GM23338 (cell line): ENCODE measurements at regions not wholly inside any gene's neighbourhood (a gene's known extent, or its start where the extent isn't known, plus 50 kb on each side); places are given as distances from the start of the nearest gene placed in this dataset.

Experiments used
- ATAC-seq: fragments of 200-7000 bp; cut with Tn5 transposase; 3 replicates; pipeline ENCODE4 v1.9.1; 2020
- DNase-seq: peaks from one replicate; pipeline ENCODE4 v3.0.0-alpha.2; 2015; ENCODE audit warnings: low spot score
- H2AFZ ChIP-seq: fragments of 200-600 bp; sonication (generic); 2 replicates; pipeline ENCODE4 v1.8.0; 2016; ENCODE audit warnings: antibody characterized with exemption, mild to moderate bottlenecking, moderate library complexity
- H3F3A ChIP-seq: fragments of 200-600 bp; sonication (generic); replicated peaks from 2 replicates; pipeline ENCODE4 v1.8.0; 2017; ENCODE audit warnings: antibody characterized with exemption, mixed run types, low read depth
- H3K27ac ChIP-seq: fragments of 200-600 bp; sonication (generic); 2 replicates; pipeline ENCODE4 v1.6.1; 2016; ENCODE audit warnings: low read depth
- H3K27me3 ChIP-seq: fragments of 200-600 bp; sonication (generic); 2 replicates; pipeline ENCODE4 v1.8.0; 2016; ENCODE audit warnings: mild to moderate bottlenecking, mixed run types, moderate library complexity; ENCODE audit not compliant: insufficient read depth
- H3K36me3 ChIP-seq: fragments of 200-600 bp; sonication (generic); 2 replicates; pipeline ENCODE4 v1.8.0; 2016; ENCODE audit warnings: mild to moderate bottlenecking; ENCODE audit not compliant: insufficient read depth
- H3K4me1 ChIP-seq: fragments of 200-600 bp; sonication (generic); 2 replicates; pipeline ENCODE4 v1.8.0; 2016; ENCODE audit warnings: mild to moderate bottlenecking, moderate library complexity; ENCODE audit not compliant: insufficient read depth
- H3K4me2 ChIP-seq: fragments of 200-600 bp; sonication (generic); 2 replicates; pipeline ENCODE4 v1.7.1; 2017; ENCODE audit warnings: mixed run types
- H3K4me3 ChIP-seq: fragments of 200-600 bp; sonication (generic); 2 replicates; pipeline ENCODE4 v1.6.1; 2016; ENCODE audit warnings: mixed run types
- H3K79me2 ChIP-seq: fragments of 200-600 bp; sonication (generic); replicated peaks from 2 replicates; pipeline ENCODE4 v1.8.0; 2017; ENCODE audit warnings: mild to moderate bottlenecking; ENCODE audit not compliant: insufficient read depth
- H3K9me2 ChIP-seq: fragments of 200-600 bp; sonication (generic); 2 replicates; pipeline ENCODE4 v1.8.0; 2017; ENCODE audit not compliant: insufficient read depth
- H4K20me1 ChIP-seq: fragments of 200-600 bp; sonication (generic); replicated peaks from 2 replicates; pipeline ENCODE4 v1.8.0; 2017; ENCODE audit warnings: mild to moderate bottlenecking; ENCODE audit not compliant: insufficient read depth
- H3K27ac Mint-ChIP-seq: 2 replicates; pipeline ENCODE4 v1.8.0; 2020; ENCODE audit warnings: inconsistent platforms, mild to moderate bottlenecking, moderate library complexity, mixed read lengths
- H3K27me3 Mint-ChIP-seq: 3 replicates; pipeline ENCODE4 v1.8.0; 2022; ENCODE audit warnings: low read depth, mild to moderate bottlenecking, moderate library complexity, mixed read lengths, inconsistent platforms; ENCODE audit not compliant: insufficient read depth, poor library complexity
- H3K36me3 Mint-ChIP-seq: 3 replicates; pipeline ENCODE4 v1.8.0; 2021; ENCODE audit warnings: low read depth, mild to moderate bottlenecking, inconsistent platforms, moderate library complexity, mixed read lengths
- H3K4me1 Mint-ChIP-seq: 3 replicates; pipeline ENCODE4 v1.8.0; 2020; ENCODE audit warnings: mild to moderate bottlenecking, inconsistent platforms, mixed read lengths
- H3K4me3 Mint-ChIP-seq: 3 replicates; pipeline ENCODE4 v1.8.0; 2021; ENCODE audit warnings: moderate library complexity, mild to moderate bottlenecking, inconsistent platforms, mixed read lengths
- H3K9me3 Mint-ChIP-seq: 3 replicates; pipeline ENCODE4 v1.8.0; 2020; ENCODE audit warnings: moderate library complexity, mild to moderate bottlenecking, inconsistent platforms, mixed read lengths
- CREB1 ChIP-seq: fragments of 250-450 bp; sonication (Bioruptor Pico); IDR thresholded peaks from 2 replicates; pipeline ENCODE4 v1.5.0; 2020; ENCODE audit warnings: low read depth, mild to moderate bottlenecking, moderate library complexity
- CTCF ChIP-seq, 2 experiments: fragments of 200-600 bp in 1 of 2; sonication (generic) in 1 of 2; conservative IDR thresholded peaks; 2 replicates each; pipeline versions ENCODE4 v1.5.1 to v1.6.1; 2016 to 2017; ENCODE audit warnings: antibody characterized with exemption in 2 of 2, low read depth in 2 of 2, mild to moderate bottlenecking in 2 of 2, moderate library complexity in 1 of 2
- EZH2 ChIP-seq: fragments of 200-600 bp; sonication (generic); IDR thresholded peaks from one replicate; pipeline ENCODE4 v1.8.0; 2017; ENCODE audit warnings: antibody characterized with exemption, mild to moderate bottlenecking, low read depth; ENCODE audit not compliant: unreplicated experiment
- EZH2phosphoT487 ChIP-seq: fragments of 200-600 bp; sonication (generic); IDR thresholded peaks from one replicate; pipeline ENCODE4 v1.8.1; 2018; ENCODE audit warnings: antibody characterized with exemption; ENCODE audit not compliant: unreplicated experiment
- JUNB ChIP-seq: IDR thresholded peaks from one replicate; pipeline ENCODE4 v1.6.1; 2016; ENCODE audit warnings: antibody characterized with exemption; ENCODE audit not compliant: unreplicated experiment
- NANOG ChIP-seq: IDR thresholded peaks from 2 replicates; pipeline ENCODE4 v1.6.1; 2016; ENCODE audit warnings: antibody characterized with exemption, borderline replicate concordance
- POLR2AphosphoS5 ChIP-seq: IDR thresholded peaks from 2 replicates; pipeline ENCODE4 v1.6.1; 2016; ENCODE audit warnings: antibody characterized with exemption, low read depth
- STAT1 ChIP-seq: IDR thresholded peaks from one replicate; pipeline ENCODE4 v1.6.1; 2016; ENCODE audit warnings: antibody characterized with exemption; ENCODE audit not compliant: unreplicated experiment
- ZNF114 ChIP-seq: fragments of 250-450 bp; sonication (Bioruptor Pico); IDR thresholded peaks from 2 replicates; pipeline ENCODE4 v1.5.0; 2020; ENCODE audit warnings: mild to moderate bottlenecking, moderate library complexity
- ZNF331 ChIP-seq: fragments of 250-450 bp; sonication (Bioruptor Pico); IDR thresholded peaks from 2 replicates; pipeline ENCODE4 v1.5.0; 2020; ENCODE audit warnings: low read depth, mild to moderate bottlenecking, moderate library complexity
- ZNF462 ChIP-seq: fragments of 250-450 bp; sonication (Bioruptor Pico); IDR thresholded peaks from 2 replicates; pipeline ENCODE4 v1.5.0; 2020; ENCODE audit warnings: mild to moderate bottlenecking, moderate library complexity
- TF ChIP-seq, protein P1 (sequence below): IDR thresholded peaks from one replicate; pipeline ENCODE4 v1.6.1; 2018; ENCODE audit warnings: antibody characterized with exemption; ENCODE audit not compliant: unreplicated experiment
- TF ChIP-seq, protein P2 (sequence below): IDR thresholded peaks from 2 replicates; pipeline ENCODE4 v1.6.1; 2016; ENCODE audit warnings: antibody characterized with exemption

- TF ChIP-seq EZH2: no peak
- TF ChIP-seq, protein P1, sequence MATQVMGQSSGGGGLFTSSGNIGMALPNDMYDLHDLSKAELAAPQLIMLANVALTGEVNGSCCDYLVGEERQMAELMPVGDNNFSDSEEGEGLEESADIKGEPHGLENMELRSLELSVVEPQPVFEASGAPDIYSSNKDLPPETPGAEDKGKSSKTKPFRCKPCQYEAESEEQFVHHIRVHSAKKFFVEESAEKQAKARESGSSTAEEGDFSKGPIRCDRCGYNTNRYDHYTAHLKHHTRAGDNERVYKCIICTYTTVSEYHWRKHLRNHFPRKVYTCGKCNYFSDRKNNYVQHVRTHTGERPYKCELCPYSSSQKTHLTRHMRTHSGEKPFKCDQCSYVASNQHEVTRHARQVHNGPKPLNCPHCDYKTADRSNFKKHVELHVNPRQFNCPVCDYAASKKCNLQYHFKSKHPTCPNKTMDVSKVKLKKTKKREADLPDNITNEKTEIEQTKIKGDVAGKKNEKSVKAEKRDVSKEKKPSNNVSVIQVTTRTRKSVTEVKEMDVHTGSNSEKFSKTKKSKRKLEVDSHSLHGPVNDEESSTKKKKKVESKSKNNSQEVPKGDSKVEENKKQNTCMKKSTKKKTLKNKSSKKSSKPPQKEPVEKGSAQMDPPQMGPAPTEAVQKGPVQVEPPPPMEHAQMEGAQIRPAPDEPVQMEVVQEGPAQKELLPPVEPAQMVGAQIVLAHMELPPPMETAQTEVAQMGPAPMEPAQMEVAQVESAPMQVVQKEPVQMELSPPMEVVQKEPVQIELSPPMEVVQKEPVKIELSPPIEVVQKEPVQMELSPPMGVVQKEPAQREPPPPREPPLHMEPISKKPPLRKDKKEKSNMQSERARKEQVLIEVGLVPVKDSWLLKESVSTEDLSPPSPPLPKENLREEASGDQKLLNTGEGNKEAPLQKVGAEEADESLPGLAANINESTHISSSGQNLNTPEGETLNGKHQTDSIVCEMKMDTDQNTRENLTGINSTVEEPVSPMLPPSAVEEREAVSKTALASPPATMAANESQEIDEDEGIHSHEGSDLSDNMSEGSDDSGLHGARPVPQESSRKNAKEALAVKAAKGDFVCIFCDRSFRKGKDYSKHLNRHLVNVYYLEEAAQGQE: no peak
- TF ChIP-seq, protein P2, sequence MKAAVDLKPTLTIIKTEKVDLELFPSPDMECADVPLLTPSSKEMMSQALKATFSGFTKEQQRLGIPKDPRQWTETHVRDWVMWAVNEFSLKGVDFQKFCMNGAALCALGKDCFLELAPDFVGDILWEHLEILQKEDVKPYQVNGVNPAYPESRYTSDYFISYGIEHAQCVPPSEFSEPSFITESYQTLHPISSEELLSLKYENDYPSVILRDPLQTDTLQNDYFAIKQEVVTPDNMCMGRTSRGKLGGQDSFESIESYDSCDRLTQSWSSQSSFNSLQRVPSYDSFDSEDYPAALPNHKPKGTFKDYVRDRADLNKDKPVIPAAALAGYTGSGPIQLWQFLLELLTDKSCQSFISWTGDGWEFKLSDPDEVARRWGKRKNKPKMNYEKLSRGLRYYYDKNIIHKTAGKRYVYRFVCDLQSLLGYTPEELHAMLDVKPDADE: no peak
- no peak for TF ChIP-seq STAT1
- TF ChIP-seq EZH2phosphoT487: no peak
- no peak for TF ChIP-seq JUNB
- no peak for TF ChIP-seq NANOG
- no peak for TF ChIP-seq ZNF331 (CRISPR knock-in tag)
- TF ChIP-seq ZNF462 (CRISPR knock-in tag): no peak
- no peak for TF ChIP-seq POLR2AphosphoS5
- TF ChIP-seq CTCF (conservative IDR thresholded peaks at IDR 0.05; ENCODE audit: low read depth in 2 of 2): no peak
- TF ChIP-seq CREB1: no peak
- no peak for TF ChIP-seq ZNF114 (CRISPR knock-in tag)
These were observed 349.7 kb downstream of the ZEB2 start for GRCh38 chr2:144170179-144170578.

More at GRCh38 chr2:144170179-144170578, 349.7 kb downstream of the ZEB2 start:
- Mint-ChIP-seq H3K4me3 (no peak overlapping the region), H3K9me3 (no peaks in the 10 kb centered on the region), H3K36me3 (peaks cover 7% of the 10 kb centered on the region), H3K27me3 (peaks cover 2% of the 10 kb centered on the region), H3K4me1 (no peaks in the 10 kb centered on the region), H3K27ac (no peak overlapping the region)
- ATAC-seq: no peak
- Histone ChIP-seq H3K36me3 (no peaks in the 10 kb centered on the region), H3K4me3 (no peak overlapping the region), H3K27ac (no peak overlapping the region), H3K4me2 (no peak overlapping the region), H3K27me3 (no peaks in the 10 kb centered on the region), H4K20me1 (no peaks in the 10 kb centered on the region), H3K9me2 (peaks cover 14% of the 10 kb centered on the region; the same call in 1 of the 2 replicates), H2AFZ (no peak overlapping the region), H3K4me1 (no peaks in the 10 kb centered on the region), H3F3A (no peaks in the 10 kb centered on the region), H3K79me2 (no peaks in the 10 kb centered on the region)
- DNase-seq: no peak
